Colon (tissue), 2 donors: ENCODE measurements at regions not wholly inside any gene's neighbourhood (a gene's known extent, or its start where the extent isn't known, plus 50 kb on each side); places are given as distances from the start of the nearest gene placed in this dataset.
"Not testable (repeated sequence)": the region's sequence is repeated elsewhere in the genome, so short reads cannot be mapped to it uniquely, and the experiment has no call there.

Experiments used
- FAIRE-seq: peaks from 2 replicates; lab custom pipeline; 2012; peaks lifted over from hg19 to GRCh38; lab: Jason Lieb, UNC
- donor health status: control.
- donor health status: control.

DNA sequence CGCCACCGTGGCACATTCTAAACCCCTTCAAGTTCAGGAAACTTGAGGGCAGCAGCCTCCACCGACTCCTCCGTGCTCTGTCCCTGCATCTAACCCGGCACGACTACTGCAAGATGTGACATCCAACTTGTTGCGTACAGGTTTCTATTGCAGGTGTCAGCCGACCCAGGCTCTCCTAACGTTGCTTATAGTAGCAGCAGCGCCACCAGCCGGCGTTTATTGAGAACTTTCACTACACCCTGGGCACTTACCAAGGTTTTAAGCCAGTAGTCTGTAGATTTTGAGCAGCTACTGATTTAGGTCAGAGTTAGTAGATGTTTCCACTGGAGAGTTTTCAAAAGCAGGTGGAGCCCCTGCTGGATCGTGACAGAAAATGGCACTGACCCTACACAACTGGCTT lies 200.6 kb upstream of the PRKX start:
- not testable (repeated sequence) for FAIRE-seq

DNA sequence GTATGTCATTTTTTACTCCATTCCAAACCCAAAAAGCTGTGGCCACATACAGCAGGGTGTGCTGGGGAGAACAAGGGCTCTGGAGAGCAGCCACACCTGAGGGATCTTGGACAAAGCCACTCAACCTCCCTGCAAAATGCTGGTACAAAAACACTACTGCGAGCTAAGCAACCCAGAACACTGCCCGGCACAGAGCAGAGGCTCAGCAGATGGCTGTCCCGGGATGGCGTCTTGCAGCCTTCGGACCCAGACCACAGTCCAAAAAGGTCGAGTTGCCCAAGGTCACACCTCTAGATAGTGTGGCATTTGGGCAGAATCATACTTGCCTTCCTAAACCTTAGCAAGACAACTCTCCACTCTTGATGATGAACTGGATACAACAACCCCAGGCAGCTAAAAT lies 197.6 kb upstream of the PRKX start:
- FAIRE-seq: not testable (repeated sequence)

DNA sequence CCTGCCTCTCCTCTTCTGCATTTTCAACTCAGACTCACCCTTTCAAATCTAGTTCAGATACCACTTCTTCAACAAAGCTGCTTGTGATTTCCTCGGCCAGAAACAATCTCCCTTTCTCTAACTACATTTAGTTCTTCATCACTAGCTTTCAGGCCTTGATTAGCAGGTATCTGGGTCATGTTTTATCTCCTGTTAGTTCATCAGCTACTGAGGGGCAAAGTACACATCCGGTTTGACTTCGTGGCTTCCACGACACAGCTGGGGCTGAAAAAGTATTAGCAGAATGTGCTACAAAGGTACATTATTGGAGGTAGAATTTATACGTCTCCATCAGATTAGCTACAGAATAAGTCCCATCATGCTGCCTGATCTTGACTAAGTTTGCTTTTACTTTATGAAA lies 197.2 kb upstream of the PRKX start:
- FAIRE-seq: not testable (repeated sequence)

DNA sequence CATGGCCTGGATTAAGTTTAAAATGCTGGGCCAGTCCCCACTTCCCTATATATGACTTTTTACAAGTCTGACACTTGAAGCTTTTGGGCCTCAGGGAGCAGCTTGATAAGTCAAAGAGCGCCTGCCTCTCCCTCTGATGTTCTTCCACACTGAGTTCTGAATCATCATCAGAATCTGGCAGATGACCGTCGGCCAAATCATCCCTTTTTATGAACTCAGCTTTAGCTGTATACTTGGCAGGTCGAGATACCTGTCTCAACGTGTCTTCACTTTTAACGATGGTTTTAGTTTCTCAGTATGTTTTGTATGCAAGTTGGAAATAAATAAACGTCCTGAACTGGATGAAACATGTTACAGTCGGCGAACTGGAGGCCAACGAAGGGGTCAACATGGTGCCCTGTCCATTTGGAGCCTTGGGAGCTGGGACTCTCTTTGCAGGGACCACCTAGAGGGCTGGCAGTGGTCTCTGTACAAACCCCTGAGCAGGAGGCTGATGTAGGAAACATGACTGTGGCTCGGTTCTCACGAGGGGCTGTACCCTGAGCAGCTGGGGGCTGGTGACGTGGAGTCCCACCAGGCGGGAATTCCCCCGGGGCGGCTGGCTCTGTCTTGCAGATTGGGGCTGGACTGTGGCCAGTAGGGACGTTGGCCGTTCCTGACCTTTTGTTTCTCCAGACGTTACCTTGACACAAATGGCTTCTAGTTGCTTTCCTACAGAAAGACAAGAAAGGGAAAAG lies 192.2 kb upstream of the PRKX start:
- not testable (repeated sequence) for FAIRE-seq

DNA sequence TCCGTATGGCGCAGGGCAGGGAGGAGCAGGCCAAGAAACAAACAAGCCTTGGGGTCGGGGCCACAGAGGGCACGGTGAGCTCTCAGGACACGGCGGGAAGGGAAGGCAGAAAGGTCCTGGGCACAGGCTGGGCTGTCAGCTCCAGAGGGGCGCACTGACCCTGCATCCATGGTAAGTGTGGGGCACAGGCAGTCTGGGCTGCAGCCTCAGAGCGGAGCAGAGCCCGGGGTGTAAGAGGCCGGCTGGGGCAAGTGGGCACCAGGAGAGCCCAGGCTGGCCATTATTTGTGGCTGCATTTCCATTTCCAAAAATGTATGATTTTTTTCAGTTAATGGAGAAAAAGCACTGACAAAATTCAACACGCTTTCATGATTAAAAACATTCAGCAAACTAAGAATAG lies 188.8 kb upstream of the PRKX start:
- FAIRE-seq: not testable (repeated sequence)

DNA sequence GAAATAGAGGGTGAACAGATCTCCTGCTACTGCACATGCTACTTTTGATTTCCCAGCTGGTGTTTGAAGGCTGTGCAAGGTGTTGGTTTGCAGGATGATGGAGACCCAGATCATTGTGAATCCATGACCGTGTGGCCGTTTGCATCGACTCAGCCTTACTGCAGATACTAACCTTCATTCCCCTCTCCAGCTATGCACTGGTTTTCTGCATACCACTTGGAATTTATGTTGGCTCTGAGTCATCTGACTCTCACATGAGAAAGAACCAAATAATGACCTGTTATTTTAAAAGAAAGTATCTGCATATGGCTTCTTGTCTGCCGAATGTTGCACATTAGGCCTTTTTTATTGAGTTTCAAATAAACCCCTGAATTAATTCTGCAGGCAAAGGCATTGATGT lies 183.3 kb upstream of the PRKX start:
- FAIRE-seq: not testable (repeated sequence)

DNA sequence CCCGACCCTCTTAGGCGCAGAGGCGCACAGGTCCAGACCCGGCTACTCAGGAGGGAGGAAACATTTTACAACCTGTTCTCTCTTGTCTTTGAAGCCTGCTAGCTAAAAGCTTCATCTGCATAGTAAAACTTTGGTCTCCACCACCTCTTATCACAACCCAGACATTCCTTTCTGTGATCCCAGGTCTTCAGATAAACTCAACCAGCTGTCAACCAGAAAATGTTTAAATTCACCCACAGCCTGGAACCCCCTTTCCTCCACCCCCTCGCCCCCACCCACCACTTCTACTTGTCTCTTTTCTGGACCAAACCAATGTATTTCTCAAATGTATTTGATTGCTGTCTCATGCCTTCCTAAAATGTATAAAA lies 169.1 kb upstream of the PRKX start:
- FAIRE-seq: not testable (repeated sequence)

DNA sequence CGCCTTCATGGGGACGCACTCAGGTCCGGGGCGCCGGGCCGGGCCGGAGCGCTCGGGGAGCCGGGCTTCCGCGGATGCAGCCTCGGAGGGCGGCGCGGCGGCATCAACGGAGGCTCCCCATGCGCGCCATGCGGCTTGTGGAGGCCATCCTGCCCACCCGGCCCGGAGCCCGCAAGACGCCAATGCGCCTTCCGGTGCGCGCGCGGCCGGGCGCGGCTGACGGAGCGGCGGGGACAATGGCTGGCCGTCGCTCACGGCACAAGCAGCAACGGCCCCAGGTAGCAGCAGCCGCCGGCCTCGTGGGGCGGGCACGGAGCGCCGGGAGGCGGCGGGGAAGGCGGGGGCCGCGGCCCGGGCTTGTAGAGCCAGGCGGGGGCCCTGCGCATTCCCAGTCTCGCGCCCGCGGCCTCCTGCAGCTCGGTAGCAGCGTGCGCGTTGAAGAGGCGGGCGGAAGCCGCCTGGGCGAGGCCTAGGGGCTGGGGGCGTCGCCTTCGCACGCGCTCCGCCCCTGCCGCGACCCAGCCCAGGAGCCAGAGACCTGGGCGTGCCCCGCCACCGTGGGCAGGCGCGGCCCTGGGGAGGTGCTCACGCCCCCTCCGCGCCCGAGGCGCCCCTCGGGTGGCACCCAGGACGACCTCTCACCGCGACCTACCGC lies 168.6 kb upstream of the PRKX start:
- not testable (repeated sequence) for FAIRE-seq

DNA sequence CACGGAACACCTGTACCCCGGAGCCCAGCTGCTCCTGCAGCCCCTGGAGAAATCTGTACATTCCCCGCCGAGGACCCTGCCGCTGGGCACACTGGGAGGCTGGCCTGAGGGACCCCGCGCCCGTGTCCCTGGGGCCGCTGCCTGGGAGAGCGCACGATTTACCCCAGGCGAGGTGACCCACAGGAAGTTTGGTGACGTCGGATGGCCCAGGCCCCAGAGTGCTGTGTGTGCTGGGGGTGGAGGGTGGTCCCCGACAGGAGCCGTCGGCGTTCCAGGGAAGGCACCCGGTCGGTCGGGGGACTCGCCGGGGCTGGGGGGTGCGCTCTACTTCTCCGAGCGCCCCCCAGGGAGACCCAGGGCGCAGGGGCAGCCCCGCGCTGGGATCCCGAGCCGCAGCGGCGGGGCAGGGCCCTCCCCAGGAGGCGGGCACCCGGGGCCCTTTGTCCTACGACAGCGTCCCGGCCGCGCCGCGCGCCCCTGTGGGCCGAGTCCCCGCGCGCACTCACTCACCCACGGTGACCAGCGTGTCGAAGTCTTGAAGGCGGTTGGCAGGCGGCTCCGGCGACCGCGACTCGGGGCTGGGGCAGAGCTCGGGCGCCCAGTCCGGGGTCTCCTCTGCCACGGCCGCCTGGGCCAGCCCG lies 167.9 kb upstream of the PRKX start:
- FAIRE-seq: not testable (repeated sequence)

DNA sequence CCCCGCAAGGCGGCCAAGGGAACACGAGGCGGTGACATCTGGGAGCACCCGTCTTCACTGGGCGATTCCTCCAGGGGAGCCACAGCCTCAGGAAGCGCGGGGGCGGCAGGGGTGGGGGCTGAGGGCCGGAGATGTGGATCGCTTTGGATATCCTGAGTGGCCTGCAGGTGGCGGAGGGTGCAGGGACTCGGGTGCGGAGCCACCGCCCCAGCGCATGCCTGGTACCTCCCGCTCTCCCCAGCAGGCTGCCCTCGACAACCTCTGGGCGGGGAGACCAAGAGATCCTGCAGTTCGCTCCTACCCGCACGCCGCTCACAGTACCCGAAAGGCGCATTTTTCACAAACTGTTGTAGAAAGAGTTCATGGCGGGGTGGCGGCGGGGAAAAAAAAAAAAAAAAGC lies 162.9 kb upstream of the PRKX start:
- not testable (repeated sequence) for FAIRE-seq

DNA sequence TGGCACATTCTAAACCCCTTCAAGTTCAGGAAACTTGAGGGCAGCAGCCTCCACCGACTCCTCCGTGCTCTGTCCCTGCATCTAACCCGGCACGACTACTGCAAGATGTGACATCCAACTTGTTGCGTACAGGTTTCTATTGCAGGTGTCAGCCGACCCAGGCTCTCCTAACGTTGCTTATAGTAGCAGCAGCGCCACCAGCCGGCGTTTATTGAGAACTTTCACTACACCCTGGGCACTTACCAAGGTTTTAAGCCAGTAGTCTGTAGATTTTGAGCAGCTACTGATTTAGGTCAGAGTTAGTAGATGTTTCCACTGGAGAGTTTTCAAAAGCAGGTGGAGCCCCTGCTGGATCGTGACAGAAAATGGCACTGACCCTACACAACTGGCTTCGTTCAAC lies 162.2 kb upstream of the PRKX start:
- FAIRE-seq: not testable (repeated sequence)

DNA sequence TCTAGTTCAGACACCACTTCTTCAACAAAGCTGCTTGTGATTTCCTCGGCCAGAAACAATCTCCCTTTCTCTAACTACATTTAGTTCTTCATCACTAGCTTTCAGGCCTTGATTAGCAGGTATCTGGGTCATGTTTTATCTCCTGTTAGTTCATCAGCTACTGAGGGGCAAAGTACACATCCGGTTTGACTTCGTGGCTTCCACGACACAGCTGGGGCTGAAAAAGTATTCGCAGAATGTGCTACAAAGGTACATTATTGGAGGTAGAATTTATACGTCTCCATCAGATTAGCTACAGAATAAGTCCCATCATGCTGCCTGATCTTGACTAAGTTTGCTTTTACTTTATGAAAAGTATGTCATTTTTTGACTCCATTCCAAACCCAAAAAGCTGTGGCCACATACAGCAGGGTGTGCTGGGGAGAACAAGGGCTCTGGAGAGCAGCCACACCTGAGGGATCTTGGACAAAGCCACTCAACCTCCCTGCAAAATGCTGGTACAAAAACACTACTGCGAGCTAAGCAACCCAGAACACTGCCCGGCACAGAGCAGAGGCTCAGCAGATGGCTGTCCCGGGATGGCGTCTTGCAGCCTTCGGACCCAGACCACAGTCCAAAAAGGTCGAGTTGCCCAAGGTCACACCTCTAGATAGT lies 158.9 kb upstream of the PRKX start:
- FAIRE-seq: not testable (repeated sequence)

DNA sequence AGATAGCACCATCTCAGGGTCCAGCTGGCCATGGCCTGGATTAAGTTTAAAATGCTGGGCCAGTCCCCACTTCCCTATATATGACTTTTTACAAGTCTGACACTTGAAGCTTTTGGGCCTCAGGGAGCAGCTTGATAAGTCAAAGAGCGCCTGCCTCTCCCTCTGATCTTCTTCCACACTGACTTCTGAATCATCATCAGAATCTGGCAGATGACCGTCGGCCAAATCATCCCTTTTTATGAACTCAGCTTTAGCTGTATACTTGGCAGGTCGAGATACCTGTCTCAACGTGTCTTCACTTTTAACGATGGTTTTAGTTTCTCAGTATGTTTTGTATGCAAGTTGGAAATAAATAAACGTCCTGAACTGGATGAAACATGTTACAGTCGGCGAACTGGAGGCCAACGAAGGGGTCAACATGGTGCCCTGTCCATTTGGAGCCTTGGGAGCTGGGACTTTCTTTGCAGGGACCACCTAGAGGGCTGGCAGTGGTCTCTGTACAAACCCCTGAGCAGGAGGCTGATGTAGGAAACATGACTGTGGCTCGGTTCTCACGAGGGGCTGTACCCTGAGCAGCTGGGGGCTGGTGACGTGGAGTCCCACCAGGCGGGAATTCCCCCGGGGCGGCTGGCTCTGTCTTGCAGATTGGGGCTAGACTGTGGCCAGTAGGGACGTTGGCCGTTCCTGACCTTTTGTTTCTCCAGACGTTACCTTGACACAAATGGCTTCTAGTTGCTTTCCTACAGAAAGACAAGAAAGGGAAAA lies 153.8 kb upstream of the PRKX start:
- not testable (repeated sequence) for FAIRE-seq

DNA sequence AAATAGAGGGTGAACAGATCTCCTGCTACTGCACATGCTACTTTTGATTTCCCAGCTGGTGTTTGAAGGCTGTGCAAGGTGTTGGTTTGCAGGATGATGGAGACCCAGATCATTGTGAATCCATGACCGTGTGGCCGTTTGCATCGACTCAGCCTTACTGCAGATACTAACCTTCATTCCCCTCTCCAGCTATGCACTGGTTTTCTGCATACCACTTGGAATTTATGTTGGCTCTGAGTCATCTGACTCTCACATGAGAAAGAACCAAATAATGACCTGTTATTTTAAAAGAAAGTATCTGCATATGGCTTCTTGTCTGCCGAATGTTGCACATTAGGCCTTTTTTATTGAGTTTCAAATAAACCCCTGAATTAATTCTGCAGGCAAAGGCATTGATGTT lies 144.9 kb upstream of the PRKX start:
- FAIRE-seq: not testable (repeated sequence)

DNA sequence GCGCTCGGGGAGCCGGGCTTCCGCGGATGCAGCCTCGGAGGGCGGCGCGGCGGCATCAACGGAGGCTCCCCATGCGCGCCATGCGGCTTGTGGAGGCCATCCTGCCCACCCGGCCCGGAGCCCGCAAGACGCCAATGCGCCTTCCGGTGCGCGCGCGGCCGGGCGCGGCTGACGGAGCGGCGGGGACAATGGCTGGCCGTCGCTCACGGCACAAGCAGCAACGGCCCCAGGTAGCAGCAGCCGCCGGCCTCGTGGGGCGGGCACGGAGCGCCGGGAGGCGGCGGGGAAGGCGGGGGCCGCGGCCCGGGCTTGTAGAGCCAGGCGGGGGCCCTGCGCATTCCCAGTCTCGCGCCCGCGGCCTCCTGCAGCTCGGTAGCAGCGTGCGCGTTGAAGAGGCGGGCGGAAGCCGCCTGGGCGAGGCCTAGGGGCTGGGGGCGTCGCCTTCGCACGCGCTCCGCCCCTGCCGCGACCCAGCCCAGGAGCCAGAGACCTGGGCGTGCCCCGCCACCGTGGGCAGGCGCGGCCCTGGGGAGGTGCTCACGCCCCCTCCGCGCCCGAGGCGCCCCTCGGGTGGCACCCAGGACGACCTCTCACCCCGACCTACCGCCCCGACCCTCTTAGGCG lies 130.2 kb upstream of the PRKX start:
- FAIRE-seq: not testable (repeated sequence)

DNA sequence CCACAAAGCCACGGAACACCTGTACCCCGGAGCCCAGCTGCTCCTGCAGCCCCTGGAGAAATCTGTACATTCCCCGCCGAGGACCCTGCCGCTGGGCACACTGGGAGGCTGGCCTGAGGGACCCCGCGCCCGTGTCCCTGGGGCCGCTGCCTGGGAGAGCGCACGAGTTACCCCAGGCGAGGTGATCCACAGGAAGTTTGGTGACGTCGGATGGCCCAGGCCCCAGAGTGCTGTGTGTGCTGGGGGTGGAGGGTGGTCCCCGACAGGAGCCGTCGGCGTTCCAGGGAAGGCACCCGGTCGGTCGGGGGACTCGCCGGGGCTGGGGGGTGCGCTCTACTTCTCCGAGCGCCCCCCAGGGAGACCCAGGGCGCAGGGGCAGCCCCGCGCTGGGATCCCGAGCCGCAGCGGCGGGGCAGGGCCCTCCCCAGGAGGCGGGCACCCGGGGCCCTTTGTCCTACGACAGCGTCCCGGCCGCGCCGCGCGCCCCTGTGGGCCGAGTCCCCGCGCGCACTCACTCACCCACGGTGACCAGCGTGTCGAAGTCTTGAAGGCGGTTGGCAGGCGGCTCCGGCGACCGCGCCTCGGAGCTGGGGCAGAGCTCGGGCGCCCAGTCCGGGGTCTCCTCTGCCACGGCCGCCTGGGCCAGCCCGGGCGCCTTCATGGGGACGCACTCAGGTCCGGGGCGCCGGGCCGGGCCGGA lies 129.5 kb upstream of the PRKX start:
- not testable (repeated sequence) for FAIRE-seq

DNA sequence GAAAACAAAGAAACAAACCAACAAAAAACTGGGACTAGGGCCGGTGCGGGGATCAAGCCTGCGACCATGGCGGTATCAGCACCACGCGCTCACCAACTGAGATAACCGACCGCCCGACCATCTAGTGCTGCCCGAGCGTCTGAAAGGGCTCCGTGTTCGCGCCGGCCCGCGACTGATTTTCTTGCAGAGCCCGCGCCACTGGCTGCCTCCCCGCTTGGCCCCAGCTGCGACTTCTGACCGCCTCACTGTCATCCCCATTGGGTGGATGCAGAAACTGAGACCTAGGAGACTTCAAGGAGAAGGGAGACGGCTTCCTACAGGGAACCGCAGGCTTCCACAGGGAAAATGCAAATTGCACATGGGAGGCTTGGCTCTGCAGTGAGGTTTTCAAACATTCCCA lies 125.3 kb upstream of the PRKX start:
- not testable (repeated sequence) for FAIRE-seq

DNA sequence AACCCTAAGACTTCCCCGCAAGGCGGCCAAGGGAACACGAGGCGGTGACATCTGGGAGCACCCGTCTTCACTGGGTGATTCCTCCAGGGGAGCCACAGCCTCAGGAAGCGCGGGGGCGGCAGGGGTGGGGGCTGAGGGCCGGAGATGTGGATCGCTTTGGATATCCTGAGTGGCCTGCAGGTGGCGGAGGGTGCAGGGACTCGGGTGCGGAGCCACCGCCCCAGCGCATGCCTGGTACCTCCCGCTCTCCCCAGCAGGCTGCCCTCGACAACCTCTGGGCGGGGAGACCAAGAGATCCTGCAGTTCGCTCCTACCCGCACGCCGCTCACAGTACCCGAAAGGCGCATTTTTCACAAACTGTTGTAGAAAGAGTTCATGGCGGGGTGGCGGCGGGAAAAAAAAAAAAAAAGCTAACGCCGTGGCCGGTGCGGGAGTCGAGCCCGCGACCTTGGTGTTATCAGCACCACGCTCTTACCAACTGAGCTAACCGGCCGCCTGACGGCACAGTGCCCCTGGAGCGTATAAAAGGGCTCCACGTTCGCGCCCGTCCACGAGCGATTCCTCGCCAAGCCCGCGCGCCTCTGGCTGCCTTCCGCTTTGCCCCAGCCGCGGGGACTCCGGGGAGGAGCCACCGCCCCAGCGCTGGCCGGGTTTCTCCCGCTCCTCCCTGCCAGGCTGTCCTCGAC lies 124.7 kb upstream of the PRKX start:
- not testable (repeated sequence) for FAIRE-seq

DNA sequence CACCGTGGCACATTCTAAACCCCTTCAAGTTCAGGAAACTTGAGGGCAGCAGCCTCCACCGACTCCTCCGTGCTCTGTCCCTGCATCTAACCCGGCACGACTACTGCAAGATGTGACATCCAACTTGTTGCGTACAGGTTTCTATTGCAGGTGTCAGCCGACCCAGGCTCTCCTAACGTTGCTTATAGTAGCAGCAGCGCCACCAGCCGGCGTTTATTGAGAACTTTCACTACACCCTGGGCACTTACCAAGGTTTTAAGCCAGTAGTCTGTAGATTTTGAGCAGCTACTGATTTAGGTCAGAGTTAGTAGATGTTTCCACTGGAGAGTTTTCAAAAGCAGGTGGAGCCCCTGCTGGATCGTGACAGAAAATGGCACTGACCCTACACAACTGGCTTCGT lies 123.8 kb upstream of the PRKX start:
- FAIRE-seq: not testable (repeated sequence)
